ENCODE measurements at regions not wholly inside any gene's neighbourhood (a gene's known extent, or its start where the extent isn't known, plus 50 kb on each side); places are given as distances from the start of the nearest gene placed in this dataset.
"Not testable (repeated sequence)": the region's sequence is repeated elsewhere in the genome, so short reads cannot be mapped to it uniquely, and the experiment has no call there.

DNA sequence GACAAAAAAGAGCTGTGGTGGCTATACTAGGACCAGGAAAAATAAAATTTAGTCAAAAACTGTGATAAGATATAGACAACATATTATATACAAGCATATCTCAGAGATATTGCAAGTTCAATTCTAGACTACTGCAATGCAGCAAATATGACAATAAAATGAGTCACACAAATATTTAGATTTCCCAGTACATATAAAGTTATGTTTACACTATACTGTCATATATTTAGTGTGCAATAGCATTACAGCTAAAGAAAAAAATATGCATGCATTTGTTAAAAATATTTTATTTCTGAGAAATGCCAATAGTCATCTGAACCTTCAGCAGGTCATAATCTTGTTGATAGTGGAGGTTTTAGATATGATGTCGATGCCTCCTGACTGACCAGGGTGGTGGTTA lies 72.1 kb downstream of the AKR1C4 start:
- DNase-seq (ENCODE audit: low read depth), result no peak

DNA sequence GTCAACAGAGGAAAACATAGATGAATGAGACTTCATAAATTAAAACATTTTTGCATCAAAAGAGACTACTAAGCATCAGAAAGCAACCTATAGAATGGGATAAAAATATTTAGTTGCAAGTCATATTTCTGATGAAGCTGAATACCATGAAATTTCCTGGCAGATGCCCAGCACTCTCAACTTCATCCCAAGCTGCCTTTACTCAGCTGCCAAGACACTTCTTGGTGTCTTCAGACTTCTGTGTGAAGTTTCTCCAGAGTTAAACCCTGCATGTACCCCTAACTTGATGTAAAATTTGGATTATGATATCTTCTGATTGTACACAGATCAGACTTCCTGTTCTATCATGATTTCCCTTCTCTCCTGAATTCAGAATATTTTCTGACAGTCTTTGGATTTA lies 73.2 kb downstream of the AKR1C4 start:
- DNase-seq (ENCODE audit: low read depth), result no peak

GRCh38 chr10:5271526-5271925 lies 74.9 kb downstream of the AKR1C4 start:
- DNase-seq (ENCODE audit: low read depth), result no peak

GRCh38 chr10:5272065-5272803 lies 75.6 kb downstream of the AKR1C4 start:
- DNase-seq (ENCODE audit: low read depth), result no peak

GRCh38 chr10:5274795-5275194 lies 78.2 kb downstream of the AKR1C4 start:
- DNase-seq (ENCODE audit: low read depth), result no peak

DNA sequence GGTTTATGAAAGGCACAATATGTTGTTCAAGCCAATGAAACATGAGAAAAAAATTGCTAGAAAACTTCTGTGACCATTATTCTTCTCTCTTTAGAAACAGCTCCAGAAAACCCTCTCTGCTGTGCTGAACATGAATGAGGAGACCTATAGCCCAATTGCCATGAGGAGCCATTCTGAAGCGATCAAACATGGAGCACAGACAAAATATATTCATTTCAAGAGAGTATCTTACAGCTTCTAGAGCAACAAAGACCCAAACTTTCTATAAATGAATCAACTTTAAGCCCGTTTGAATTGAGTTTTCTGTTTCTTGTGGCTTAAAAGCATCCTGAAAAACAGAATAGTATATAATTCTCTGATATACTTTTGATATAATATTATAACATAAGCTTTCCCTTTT lies 83.4 kb upstream of the UCN3 start:
- DNase-seq (ENCODE audit: low read depth), result no peak

DNA sequence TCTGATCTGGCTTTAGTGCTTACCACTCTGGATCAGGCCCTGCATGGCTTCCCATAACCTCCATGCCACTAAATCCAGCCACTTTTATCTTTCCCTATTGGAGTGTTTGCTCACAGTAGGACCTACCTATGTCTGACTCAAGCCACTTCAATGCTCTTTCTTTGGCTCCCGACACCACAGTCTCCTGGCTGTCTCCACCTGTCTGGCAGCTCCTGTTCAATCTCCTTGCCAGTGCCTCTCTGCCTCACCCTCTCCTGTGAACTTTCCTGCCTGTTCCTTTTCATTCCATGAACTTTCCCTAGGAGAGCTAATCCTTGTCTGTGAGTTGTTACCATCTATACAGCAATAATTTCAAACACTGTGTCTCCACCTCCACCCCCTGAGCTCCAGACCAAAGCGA lies 82.6 kb upstream of the UCN3 start:
- DNase-seq (ENCODE audit: low read depth), result no peak

- DNase-seq (ENCODE audit: low read depth), result peak; percentile 70
Observed at GRCh38 chr10:5283305-5284158, 81.2 kb upstream of the UCN3 start.

DNA sequence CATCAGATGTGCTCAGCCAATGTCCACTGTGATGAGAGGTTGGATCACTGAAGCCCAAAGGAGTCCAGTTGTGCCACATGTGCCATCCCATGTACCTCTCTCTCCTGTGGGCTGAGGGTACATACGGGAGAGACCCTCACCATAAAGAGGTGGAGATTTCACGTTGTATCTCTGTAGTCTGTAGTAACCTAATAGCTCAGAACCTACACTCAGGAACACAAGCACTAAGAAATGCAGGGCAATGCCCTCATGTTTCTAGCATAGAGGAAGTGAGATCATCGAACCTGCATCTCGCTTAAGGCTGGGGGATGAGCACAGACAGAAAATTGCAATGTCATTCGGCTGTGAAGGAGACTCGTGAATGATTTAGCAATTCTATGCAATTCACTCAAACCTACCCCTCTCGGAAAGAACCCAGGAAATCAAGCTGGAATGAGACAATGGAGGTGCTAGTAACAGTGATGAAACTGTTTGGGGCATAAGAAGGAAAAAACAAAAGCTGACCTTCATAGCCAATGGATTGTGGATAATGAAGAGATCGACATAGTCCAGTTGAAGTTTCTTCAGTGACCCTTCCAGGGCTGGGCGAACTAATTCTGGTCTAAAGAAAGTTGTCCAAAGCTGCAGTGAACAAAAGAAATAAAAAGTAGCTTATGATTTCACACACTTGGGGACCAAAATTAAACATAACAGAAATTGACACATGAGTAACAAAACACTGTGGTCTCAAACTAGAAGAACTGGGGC lies 80.3 kb upstream of the UCN3 start:
- peak; percentile 74 for DNase-seq (ENCODE audit: low read depth)

GRCh38 chr10:5285186-5285585 lies 79.6 kb upstream of the UCN3 start:
- DNase-seq (ENCODE audit: low read depth), result no peak

GRCh38 chr10:5288359-5288758 lies 76.4 kb upstream of the UCN3 start:
- no peak for DNase-seq (ENCODE audit: low read depth)

DNA sequence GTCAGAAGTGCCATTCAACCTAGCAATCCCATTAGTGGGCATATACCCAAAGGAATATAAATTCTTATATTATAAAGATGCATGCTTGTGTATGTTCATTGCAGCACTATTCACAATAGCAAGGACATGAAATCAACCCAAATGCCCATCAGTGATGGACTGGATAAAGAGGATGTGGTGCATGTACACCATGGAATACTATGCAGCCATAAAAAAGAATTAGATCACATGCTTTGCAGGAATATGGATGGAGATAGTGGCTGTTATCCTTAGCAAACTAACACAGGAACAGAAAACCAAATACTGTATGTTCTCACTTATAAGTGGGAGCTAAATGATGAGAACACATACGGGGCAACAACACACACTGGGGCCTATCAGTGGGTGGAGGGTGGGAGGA lies 75.5 kb upstream of the UCN3 start:
- DNase-seq (ENCODE audit: low read depth), result not testable (repeated sequence)

DNA sequence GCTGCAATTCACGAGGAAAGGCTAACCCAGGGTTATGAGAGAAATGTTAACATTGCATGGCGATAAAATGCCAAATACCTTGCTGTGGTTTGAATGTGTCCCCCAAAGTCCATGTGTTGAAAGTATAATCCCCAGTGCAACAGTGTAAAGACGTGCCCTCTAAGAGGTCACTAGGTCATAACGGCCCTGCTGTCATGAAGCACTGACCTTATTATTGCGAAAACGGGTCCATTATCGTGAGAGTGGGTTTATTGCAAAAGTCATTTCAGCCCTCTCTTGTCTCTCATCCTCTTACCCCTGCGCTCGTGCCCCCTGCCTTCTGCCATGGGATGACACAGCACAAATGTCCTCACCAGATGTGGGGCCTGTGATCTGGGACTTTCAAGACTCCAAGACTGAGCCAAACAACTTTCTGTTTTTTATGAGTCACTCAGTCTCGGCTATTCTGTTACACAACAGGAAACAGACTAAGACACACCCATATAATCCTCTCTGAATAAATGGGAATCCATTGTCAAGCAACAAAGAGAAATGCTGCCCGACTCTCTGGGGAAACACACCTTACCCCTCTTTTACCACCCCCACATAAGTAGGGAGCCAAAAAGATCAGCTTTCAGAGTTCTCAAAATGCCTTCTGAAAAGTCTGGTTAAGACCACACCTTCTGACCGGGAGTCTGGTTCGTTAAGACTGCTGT lies 73.1 kb upstream of the UCN3 start:
- peak; percentile 98 for DNase-seq (ENCODE audit: low read depth)

DNA sequence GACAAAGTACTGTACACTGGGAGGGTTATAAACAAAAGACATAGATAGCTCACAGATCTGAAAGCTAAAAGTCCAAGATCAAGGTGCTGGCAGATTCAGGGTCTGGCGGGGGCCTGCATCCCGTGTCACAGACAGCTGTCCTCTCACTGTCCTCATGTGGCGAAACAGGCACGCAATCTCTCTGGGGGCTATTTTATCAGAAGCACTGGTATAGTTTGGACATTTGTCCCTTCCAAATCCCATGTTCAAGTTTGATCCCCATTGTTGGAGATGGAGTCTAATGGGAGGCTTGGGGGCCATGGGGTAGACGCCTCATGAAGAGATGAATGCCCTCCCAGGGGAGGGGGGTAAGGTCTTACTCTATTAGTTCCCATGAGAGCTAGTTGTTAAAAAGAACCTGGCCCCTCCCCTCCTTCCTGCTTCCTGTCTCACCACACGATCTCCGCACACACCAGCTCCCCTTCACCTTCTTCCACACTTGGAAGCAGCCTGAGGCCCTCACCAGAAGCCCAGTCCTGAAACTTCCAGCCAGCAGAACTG lies 72.5 kb upstream of the UCN3 start:
- DNase-seq (ENCODE audit: low read depth), result peak; percentile 68

GRCh38 chr10:5292970-5293369 lies 71.8 kb upstream of the UCN3 start:
- DNase-seq (ENCODE audit: low read depth), result not testable (repeated sequence)

GRCh38 chr10:5293691-5294550 lies 70.8 kb upstream of the UCN3 start:
- DNase-seq (ENCODE audit: low read depth), result peak; percentile 94

DNA sequence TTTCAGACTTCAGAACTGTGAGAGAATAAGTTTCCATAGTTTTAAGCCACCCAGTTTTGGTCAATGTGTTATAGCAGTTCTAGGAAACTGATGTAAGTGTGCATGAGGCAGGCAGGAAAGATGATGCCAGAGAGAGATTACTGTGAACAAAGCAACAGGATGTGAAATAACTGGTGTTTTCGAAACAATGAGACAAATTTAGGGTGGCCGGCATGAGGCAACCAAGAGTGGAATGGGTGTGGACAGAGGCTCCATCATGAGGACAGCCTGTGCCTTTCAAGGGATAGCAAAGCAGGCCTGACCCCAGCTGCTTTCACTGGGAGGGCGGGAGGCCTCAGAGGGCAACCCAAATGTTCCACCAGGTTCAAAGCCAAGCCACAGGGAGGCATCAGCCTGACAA lies 67.3 kb upstream of the UCN3 start:
- no peak for DNase-seq (ENCODE audit: low read depth)

- DNase-seq (ENCODE audit: low read depth), result no peak
Observed at GRCh38 chr10:5297996-5298395, 66.8 kb upstream of the UCN3 start.

DNA sequence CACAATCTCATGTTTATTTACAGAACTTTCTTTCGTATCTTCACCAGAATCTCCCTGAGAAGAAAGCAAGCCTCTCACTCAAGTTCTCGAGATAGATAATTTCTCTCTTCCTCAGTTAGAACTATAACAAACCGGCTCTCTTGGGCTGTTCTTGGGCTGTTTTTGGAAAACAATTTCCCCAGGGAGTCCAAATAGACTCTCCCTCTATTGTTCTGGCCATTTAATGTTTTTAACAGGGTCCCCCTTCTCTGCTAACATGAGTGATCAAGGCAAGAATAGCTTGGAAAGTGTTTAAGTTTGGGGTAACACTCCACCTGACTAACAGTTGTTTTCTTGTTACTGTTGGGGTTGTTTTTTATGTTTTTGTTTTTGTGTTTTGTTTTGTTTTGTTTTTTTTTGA lies 64.8 kb upstream of the UCN3 start:
- DNase-seq (ENCODE audit: low read depth), result no peak

DNA sequence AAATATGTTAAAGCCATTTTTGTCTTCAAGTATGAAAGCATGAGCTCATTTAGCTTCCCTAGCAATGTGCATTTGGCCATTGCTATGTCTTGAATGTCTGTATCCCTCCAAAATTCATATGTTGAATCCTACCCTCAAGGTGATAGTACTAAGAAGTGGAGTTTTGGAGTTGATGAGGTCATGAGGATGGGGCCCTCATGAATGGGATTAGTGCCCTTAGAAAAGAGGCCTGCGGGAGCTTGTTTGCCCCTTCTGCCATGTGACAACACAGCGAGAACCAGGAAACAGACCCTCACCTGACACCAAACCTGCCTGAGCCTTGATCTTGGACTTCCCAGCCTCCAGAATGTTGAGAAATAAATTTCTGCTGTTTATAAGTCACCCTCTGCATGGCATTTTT lies 61.3 kb upstream of the UCN3 start:
- DNase-seq (ENCODE audit: low read depth), result no peak

DNA sequence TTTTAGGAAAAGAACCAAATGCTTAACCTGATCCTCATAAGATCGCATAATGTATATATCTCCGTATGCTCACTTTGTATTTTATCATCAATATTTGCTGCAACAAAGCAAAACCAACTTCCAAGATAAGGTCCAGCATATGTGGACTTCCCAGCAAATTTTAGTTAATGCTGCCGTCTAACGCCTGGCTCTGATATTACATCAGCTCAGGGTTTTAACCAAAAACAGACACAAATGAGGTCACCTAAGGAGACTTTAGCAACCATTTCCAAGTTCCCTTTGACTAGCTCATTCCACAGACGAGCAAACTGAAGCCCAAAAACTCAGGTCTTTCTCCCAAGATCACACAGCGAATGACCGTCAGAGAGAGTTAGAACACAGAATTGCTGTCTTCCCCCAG lies 59.4 kb upstream of the UCN3 start:
- peak; percentile 44 for DNase-seq (ENCODE audit: low read depth)

Measured in RPMI7951 (cell line).